ENCODE measurements at regions not wholly inside any gene's neighbourhood (a gene's known extent, or its start where the extent isn't known, plus 50 kb on each side); places are given as distances from the start of the nearest gene placed in this dataset.
A peak's percentile ranks its signal among the peaks of the same experiment; 100 is the strongest.
"Not testable (repeated sequence)": the region's sequence is repeated elsewhere in the genome, so short reads cannot be mapped to it uniquely, and the experiment has no call there.

- TF ChIP-seq POLR2A (IDR thresholded peaks at IDR 0.05) (no peak), CTCF (IDR thresholded peaks at IDR 0.05) (no peak)
- ATAC-seq (no peak), DNase-seq (no peak)
- Histone ChIP-seq H3K4me3 (no peak overlapping the region), H3K9me3 (no peaks in the 10 kb centered on the region), H3K36me3 (no peaks in the 10 kb centered on the region), H3K4me1 (no peaks in the 10 kb centered on the region), H3K27me3 (no peaks in the 10 kb centered on the region), H3K27ac (no peak overlapping the region)
- WGBS (ENCODE audit: insufficient coverage, low coverage, low lambda C conversion rate, missing lambda C conversion rate): 94% methylated on average over 2 of the region's 3 CpGs
- intact Hi-C loops (cut with DNase I): no loop called here
Measured at GRCh38 chr2:204144492-204144891, 207.9 kb downstream of the ICOS start.

- no peaks in the 10 kb centered on the region for H3K4me1 ChIP-seq
- H3K36me3 ChIP-seq: no peaks in the 10 kb centered on the region
- peak overlapping the region; percentile 32 to 46 (median 43) for H3K4me3 ChIP-seq
- H3K27ac ChIP-seq: peak overlapping the region in 1 of 3 donors; percentile 24
- intact Hi-C loops (cut with DNase I): no loop called here
- H3K9me3 ChIP-seq: no peaks in the 10 kb centered on the region
- H3K27me3 ChIP-seq: no peaks in the 10 kb centered on the region
- DNase-seq: peak; percentile 71 to 81 (median 81)
- ATAC-seq: peak; percentile 99 to 100 (median 100)
- TF ChIP-seq CTCF (IDR thresholded peaks at IDR 0.05) (peak; percentile 85 to 99 (median 98)), POLR2A (IDR thresholded peaks at IDR 0.05) (no peak)
- WGBS (ENCODE audit: insufficient coverage, low coverage, low lambda C conversion rate, missing lambda C conversion rate): 12% methylated on average over 11 of the region's 13 CpGs
Measured at GRCh38 chr2:204145263-204145751, 208.7 kb downstream of the ICOS start.

GRCh38 chr2:204145791-204146190, 209.2 kb downstream of the ICOS start:
- H3K27me3 ChIP-seq: no peaks in the 10 kb centered on the region
- peak overlapping the region in 1 of 3 donors; percentile 24 for H3K27ac ChIP-seq
- no peaks in the 10 kb centered on the region for H3K36me3 ChIP-seq
- WGBS (ENCODE audit: insufficient coverage, low coverage, low lambda C conversion rate, missing lambda C conversion rate): 32% methylated on average over 8 of the region's 8 CpGs
- ATAC-seq (peak; percentile 43 to 53 (median 43)), DNase-seq (no peak)
- intact Hi-C loops (cut with DNase I): no loop called here
- no peaks in the 10 kb centered on the region for H3K9me3 ChIP-seq
- no peaks in the 10 kb centered on the region for H3K4me1 ChIP-seq
- no peak for TF ChIP-seq POLR2A (IDR thresholded peaks at IDR 0.05)
- no peak for TF ChIP-seq CTCF (IDR thresholded peaks at IDR 0.05)
- peak overlapping the region; percentile 32 to 46 (median 43) for H3K4me3 ChIP-seq

GRCh38 chr2:204147040-204147439, 210.5 kb downstream of the ICOS start:
- ATAC-seq; H3K27me3 ChIP-seq; H3K9me3 ChIP-seq; H3K4me1 ChIP-seq; H3K36me3 ChIP-seq; DNase-seq; H3K27ac ChIP-seq; intact Hi-C loops (cut with DNase I); H3K4me3 ChIP-seq: not testable (repeated sequence)
- WGBS (ENCODE audit: insufficient coverage, low coverage, low lambda C conversion rate, missing lambda C conversion rate): no CpG with 5 or more reads among the region's 2 CpGs

GRCh38 chr2:204150721-204151120, 214.2 kb downstream of the ICOS start:
- DNase-seq (no peak), ATAC-seq (no peak)
- 42% methylated on average over 3 of the region's 7 CpGs for WGBS (ENCODE audit: insufficient coverage, low coverage, low lambda C conversion rate, missing lambda C conversion rate)

More at GRCh38 chr2:204150721-204151120, 214.2 kb downstream of the ICOS start:
- no peaks in the 10 kb centered on the region for H3K4me1 ChIP-seq
- no peak overlapping the region for H3K27ac ChIP-seq
- H3K4me3 ChIP-seq: no peak overlapping the region
- intact Hi-C loops (cut with DNase I): loop anchor here in 1 of 2 donors (10.0 kb wide), 1 partner anchor 114 kb away; no protein-coding TSS in a partner anchor
- TF ChIP-seq POLR2A (IDR thresholded peaks at IDR 0.05): no peak
- no peak for TF ChIP-seq CTCF (IDR thresholded peaks at IDR 0.05)
- H3K9me3 ChIP-seq: no peaks in the 10 kb centered on the region
- H3K36me3 ChIP-seq: no peaks in the 10 kb centered on the region
- no peaks in the 10 kb centered on the region for H3K27me3 ChIP-seq

All from right lobe of liver (tissue), 6 donors.